Neural cell (in vitro differentiated cells): ENCODE measurements at regions not wholly inside any gene's neighbourhood (a gene's known extent, or its start where the extent isn't known, plus 50 kb on each side); places are given as distances from the start of the nearest gene placed in this dataset.

Experiments
- H2AFZ ChIP-seq: fragments of 200-600, 300-800 bp; sonication (generic), shearing (Covaris generic); 2 replicates; pipeline ENCODE4 v1.6.0; 2014; ENCODE audit warnings: low read depth, mild to moderate bottlenecking, antibody characterized with exemption, low read length, moderate library complexity
- H3F3A ChIP-seq: fragments of 200-600 bp; shearing (Covaris generic); 2 replicates; pipeline ENCODE4 v1.6.1; 2016; ENCODE audit warnings: mild to moderate bottlenecking, moderate library complexity, mixed read lengths, antibody characterized with exemption, low read length; ENCODE audit not compliant: insufficient read depth, poor library complexity, severe bottlenecking
- H3K27ac ChIP-seq: fragments of 200-600, 300-800 bp; sonication (generic), shearing (Covaris generic); 2 replicates; pipeline ENCODE4 v1.5.1; 2014; ENCODE audit warnings: mild to moderate bottlenecking, low read length, moderate library complexity
- H3K27me3 ChIP-seq: fragments of 300-800, 200-600 bp; sonication (generic), shearing (Covaris generic); 2 replicates; pipeline ENCODE4 v1.6.0; 2014; ENCODE audit warnings: mild to moderate bottlenecking, low read depth, low read length, moderate library complexity; ENCODE audit not compliant: insufficient read depth
- H3K36me3 ChIP-seq: fragments of 300-800, 200-600 bp; sonication (generic), shearing (Covaris generic); 2 replicates; pipeline ENCODE4 v1.5.1; 2014; ENCODE audit warnings: mild to moderate bottlenecking, antibody characterized with exemption, low read length, moderate library complexity; ENCODE audit not compliant: insufficient read depth
- H3K4me2 ChIP-seq: fragments of 300-800, 200-600 bp; sonication (generic), shearing (Covaris generic); 2 replicates; pipeline ENCODE4 v1.6.0; 2014; ENCODE audit warnings: mild to moderate bottlenecking, low read length
- H3K4me3 ChIP-seq: fragments of 300-800, 200-600 bp; sonication (generic), shearing (Covaris generic); 2 replicates; pipeline ENCODE4 v1.5.1; 2014; ENCODE audit warnings: mild to moderate bottlenecking, low read length, moderate library complexity
- H3K79me2 ChIP-seq: fragments of 200-600 bp; shearing (Covaris generic); replicated peaks from 2 replicates; pipeline ENCODE4 v1.6.0; 2014; ENCODE audit warnings: mild to moderate bottlenecking, low read length, moderate library complexity; ENCODE audit not compliant: insufficient read depth
- H3K9ac ChIP-seq: fragments of 300-800, 200-600 bp; sonication (generic), shearing (Covaris generic); 2 replicates; pipeline ENCODE4 v1.6.1; 2016; ENCODE audit warnings: mild to moderate bottlenecking, low read length, mixed read lengths
- H3K9me2 ChIP-seq: fragments of 200-600 bp; shearing (Covaris generic); 2 replicates; pipeline ENCODE4 v1.6.1; 2016; ENCODE audit warnings: mild to moderate bottlenecking, low read length, mixed read lengths; ENCODE audit not compliant: insufficient read depth
- H3K9me3 ChIP-seq: fragments of 200-600, 300-800 bp; sonication (generic), shearing (Covaris generic); 2 replicates; pipeline ENCODE4 v1.6.1; 2016; ENCODE audit warnings: mild to moderate bottlenecking, mixed run types, low read length, moderate library complexity, mixed read lengths
- H4K20me1 ChIP-seq: fragments of 200-600 bp; shearing (Covaris generic); 2 replicates; pipeline ENCODE4 v1.6.1; 2016; ENCODE audit warnings: mild to moderate bottlenecking, mixed run types; ENCODE audit not compliant: insufficient read depth
- CTCF ChIP-seq: fragments of 450-650 bp; IDR thresholded peaks from 2 replicates; pipeline ENCODE4 v1.5.1; 2014; ENCODE audit warnings: antibody characterized with exemption, mild to moderate bottlenecking, moderate library complexity; ENCODE audit not compliant: poor library complexity, severe bottlenecking
- EP300 ChIP-seq: fragments of 450-650 bp; conservative IDR thresholded peaks from 2 replicates; pipeline ENCODE4 v1.6.1; 2014; ENCODE audit warnings: antibody characterized with exemption, mild to moderate bottlenecking, moderate library complexity; ENCODE audit not compliant: poor library complexity, severe bottlenecking
- EZH2 ChIP-seq: fragments of 200-600, 300-800 bp; shearing (Covaris generic), sonication (generic); IDR thresholded peaks from 2 replicates; pipeline ENCODE4 v1.6.1; 2014; ENCODE audit warnings: antibody characterized with exemption, low read length, borderline replicate concordance, mild to moderate bottlenecking; ENCODE audit not compliant: insufficient read depth, poor library complexity, severe bottlenecking
- MXI1 ChIP-seq: fragments of 450-650 bp; conservative IDR thresholded peaks from 2 replicates; pipeline ENCODE4 v1.6.1; 2014; ENCODE audit warnings: antibody characterized with exemption, mild to moderate bottlenecking; ENCODE audit not compliant: poor library complexity, severe bottlenecking
- POLR2AphosphoS5 ChIP-seq: IDR thresholded peaks from 2 replicates; pipeline ENCODE4 v1.6.1; 2012
- RAD21 ChIP-seq: fragments of 450-650 bp; conservative IDR thresholded peaks from 2 replicates; pipeline ENCODE4 v1.6.1; 2014; ENCODE audit warnings: antibody characterized with exemption, mild to moderate bottlenecking, moderate library complexity
- REST ChIP-seq: IDR thresholded peaks from 2 replicates; pipeline ENCODE4 v1.6.1; 2012; ENCODE audit warnings: borderline replicate concordance
- SMC3 ChIP-seq: fragments of 450-650 bp; conservative IDR thresholded peaks from 2 replicates; pipeline ENCODE4 v1.6.1; 2014; ENCODE audit warnings: antibody characterized with exemption, mild to moderate bottlenecking, moderate library complexity; ENCODE audit not compliant: poor library complexity
- TAF1 ChIP-seq: IDR thresholded peaks from 2 replicates; pipeline ENCODE4 v1.6.1; 2012; ENCODE audit warnings: low read depth

- no peak overlapping the region for H2AFZ ChIP-seq
- H3K27me3 ChIP-seq, result no peaks in the 10 kb centered on the region
- no peaks in the 10 kb centered on the region for H3F3A ChIP-seq
- no peaks in the 10 kb centered on the region for H4K20me1 ChIP-seq
- no peak overlapping the region for H3K27ac ChIP-seq
- no peak overlapping the region for H3K4me2 ChIP-seq
- no peaks in the 10 kb centered on the region for H3K79me2 ChIP-seq
- no peaks in the 10 kb centered on the region for H3K9me3 ChIP-seq
- no peaks in the 10 kb centered on the region for H3K36me3 ChIP-seq
- no peak overlapping the region for H3K4me3 ChIP-seq
- H3K9ac ChIP-seq, result no peak overlapping the region
- H3K9me2 ChIP-seq, result no peaks in the 10 kb centered on the region
- TF ChIP-seq REST (no peak), EP300 (no peak), SMC3 (no peak), MXI1 (no peak), CTCF (no peak), RAD21 (no peak), POLR2AphosphoS5 (no peak), EZH2 (no peak), TAF1 (no peak)
These were observed 119.0 kb upstream of the LHX1 start for GRCh38 chr17:36818134-36818825.

- no peak overlapping the region for H3K9ac ChIP-seq
- H3K4me3 ChIP-seq, result no peak overlapping the region
- H4K20me1 ChIP-seq, result no peaks in the 10 kb centered on the region
- no peaks in the 10 kb centered on the region for H3K9me3 ChIP-seq
- TF ChIP-seq CTCF (no peak), EZH2 (no peak), MXI1 (no peak), SMC3 (no peak), REST (no peak), EP300 (no peak), RAD21 (no peak), POLR2AphosphoS5 (no peak), TAF1 (no peak)
- no peak overlapping the region for H3K4me2 ChIP-seq
- H3K79me2 ChIP-seq, result no peaks in the 10 kb centered on the region
- H3F3A ChIP-seq, result no peaks in the 10 kb centered on the region
- H3K27me3 ChIP-seq, result no peaks in the 10 kb centered on the region
- H3K27ac ChIP-seq, result no peak overlapping the region
- H3K36me3 ChIP-seq, result no peaks in the 10 kb centered on the region
- no peaks in the 10 kb centered on the region for H3K9me2 ChIP-seq
- no peak overlapping the region for H2AFZ ChIP-seq
These were observed 113.2 kb upstream of the LHX1 start for GRCh38 chr17:36823850-36824677.
